ENCODE measurements at regions not wholly inside any gene's neighbourhood (a gene's known extent, or its start where the extent isn't known, plus 50 kb on each side); places are given as distances from the start of the nearest gene placed in this dataset.
"Not testable (repeated sequence)": the region's sequence is repeated elsewhere in the genome, so short reads cannot be mapped to it uniquely, and the experiment has no call there.

DNA sequence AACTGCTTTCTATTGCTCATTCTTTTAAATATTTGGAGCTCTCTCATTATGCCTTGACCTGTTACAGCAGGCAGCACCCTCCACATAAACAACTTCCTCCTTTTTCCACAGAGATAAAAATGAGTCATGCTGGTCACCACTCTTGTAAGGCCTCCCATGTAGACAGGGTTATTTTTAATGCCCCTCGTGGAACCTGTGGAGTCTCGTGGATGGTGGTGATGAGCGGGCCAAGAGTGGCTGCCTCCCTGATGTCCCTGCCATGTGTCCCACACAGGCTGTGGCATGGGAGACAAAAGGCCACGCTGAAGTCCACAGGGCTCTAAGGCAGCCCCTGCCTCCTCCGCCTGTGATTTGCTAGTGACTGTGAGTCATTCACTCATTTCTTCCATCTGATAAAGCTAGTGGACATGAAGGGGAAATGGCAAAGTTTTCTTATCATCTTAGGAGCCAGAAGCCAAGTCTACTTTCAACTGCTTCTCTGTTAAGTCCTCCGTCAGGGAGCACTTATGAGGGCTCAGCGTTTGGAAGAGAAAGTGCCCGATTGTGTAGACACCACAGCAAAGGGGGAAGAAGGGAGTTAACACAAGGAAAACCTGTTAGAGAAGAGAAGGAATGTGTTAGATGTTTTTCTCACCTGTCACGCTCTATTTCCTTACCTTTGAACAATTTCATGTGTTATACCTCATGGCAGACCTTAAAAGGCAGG, 121.6 kb upstream of the FAT1 start:
- DNase-seq (ENCODE audit: insufficient read length, low spot score) = peak; percentile 66

DNA sequence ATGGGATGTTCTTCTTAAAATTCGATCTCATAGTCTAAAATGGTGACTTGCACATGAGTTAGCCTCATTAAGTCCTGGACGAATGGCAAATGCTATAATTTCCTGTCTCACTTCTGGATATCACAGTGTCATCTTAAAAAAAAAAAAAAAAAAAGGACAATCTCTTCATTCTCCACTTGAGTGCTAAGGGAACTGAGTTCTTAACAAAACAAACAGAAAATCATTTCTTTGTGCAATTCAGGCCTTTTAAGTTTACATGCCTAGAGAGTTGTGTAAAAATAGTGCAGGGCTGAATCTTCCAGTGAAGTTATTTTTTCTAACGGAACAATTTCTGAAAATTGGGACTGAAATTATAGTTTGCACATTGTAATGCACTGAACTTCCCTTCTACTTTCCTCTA, 122.8 kb upstream of the FAT1 start:
- FAIRE-seq (no peak), DNase-seq (ENCODE audit: insufficient read length, low spot score) (no peak)

More for the DNA sequence above, 121.6 kb upstream of the FAT1 start:
- peak; percentile 77 for FAIRE-seq

DNA sequence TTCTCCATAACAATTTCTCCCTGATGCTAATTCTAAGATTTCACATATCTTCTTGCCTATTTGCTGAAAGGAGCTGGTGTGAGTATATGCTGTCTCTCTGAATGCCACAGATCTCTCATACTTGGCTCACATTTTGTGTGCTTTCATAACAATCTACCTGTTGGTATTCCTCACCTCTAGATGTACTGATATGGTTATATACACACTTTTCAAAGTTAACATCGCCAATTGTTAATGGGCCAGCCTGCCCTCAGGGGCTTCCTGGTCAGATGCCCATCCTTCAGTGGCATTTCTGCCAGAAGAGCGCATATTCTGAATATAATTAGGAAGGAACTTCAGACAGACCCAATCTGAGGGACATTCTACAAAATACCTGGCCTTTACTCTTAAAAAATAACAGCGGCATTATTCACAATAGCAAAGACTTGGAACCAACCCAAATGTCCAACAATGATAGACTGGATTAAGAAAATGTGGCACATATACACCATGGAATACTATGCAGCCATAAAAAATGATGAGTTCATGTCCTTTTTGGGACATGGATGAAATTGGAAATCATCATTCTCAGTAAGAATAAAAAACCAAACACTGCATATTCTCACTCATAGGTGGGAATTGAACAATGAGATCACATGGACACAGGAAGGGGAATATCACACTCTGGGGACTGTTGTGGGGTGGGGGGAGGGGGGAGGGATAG, 123.9 kb upstream of the FAT1 start:
- DNase-seq (ENCODE audit: insufficient read length, low spot score); FAIRE-seq: not testable (repeated sequence)

DNA sequence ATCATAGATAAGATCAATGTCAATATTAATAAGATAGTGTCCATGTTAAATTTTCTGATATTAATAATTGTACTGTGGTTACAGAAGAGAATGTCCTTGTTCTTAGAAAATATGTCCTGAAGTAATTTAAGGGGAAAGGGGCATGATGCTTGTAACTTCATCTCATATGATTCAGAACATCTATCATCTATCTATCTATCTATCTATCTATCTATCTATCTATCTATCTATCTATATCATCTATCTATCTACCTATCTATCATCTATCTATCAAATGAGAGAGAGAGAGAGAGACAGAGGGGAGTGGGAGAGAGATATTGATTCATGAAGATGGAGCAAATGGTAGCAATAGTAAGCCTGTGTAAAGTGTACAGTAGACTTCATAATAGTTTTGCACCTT, 124.8 kb upstream of the FAT1 start:
- FAIRE-seq (no peak), DNase-seq (ENCODE audit: insufficient read length, low spot score) (no peak)

DNA sequence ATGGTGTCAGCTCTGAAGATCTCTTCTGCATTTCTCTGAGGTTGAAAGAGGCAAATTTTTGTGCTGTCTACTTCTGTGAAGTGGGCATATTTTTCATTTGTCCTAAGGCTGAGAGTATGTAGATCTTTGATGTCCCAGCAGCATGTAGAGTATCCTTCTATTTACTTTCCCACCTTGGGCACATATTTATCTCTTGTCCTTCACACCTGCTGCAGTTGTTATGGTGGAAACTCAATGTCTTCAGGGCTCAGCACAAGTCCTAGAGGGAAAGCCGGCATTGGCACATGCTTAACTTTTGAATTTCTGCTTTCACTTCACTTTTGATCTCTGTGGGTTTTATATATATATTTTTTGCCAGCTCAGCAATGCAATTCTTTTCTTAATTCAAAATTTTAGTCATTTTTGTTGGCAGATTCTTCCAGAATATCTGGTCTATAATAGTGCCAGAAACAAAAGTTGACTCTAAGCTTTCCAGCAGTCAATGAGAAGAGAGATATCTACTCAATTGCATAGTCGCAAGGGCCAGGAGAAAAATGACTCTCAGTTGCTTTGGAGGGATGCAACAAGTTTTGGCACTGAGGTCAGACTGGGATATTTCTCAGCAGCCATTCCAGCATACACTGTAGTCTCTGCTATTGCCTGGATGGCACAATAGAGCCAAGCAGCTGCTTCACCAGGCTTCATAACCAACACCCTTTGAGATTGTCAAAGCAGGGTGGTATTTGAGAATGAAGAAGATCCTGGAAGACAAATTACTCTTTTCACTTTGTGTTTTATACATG, 127.8 kb upstream of the FAT1 start:
- DNase-seq (ENCODE audit: insufficient read length, low spot score) (no peak), FAIRE-seq (no peak)

DNA sequence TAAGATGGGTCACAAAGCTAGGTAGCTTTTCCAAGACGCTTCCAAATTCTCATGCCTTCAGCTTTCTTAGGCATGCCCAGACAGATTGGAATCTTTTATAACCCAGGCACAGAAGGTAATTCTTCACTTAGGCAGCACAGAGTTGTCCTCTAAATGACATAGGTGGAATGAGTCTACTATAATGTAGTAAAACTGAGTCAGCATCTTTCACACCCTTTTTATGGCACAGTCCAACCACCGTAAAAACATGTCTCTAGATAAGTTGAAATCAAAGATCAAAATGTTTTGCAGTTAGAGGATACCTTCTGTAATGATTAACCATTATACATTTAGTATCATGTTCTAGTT, 128.4 kb upstream of the FAT1 start:
- DNase-seq (ENCODE audit: insufficient read length, low spot score) (no peak), FAIRE-seq (no peak)

DNA sequence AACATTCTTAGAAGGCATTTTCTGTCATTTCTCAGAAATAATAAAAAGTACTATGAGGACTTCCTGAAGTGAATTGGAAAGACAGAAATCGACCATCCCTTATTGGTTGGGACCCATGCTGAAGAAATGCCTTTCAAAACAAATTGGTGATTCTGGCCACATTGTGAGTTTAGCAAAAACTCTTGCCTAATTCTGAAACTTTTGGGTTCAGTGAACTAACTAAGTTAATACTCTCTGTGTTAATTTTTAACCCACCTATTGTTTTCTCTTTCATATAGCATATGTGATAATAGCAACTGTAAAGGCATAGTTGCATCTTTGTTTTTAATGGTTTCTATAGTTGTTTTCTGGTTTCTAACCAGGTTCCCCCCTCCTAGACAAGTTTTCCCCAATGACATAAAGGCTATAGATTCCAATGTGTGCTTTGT, 129.3 kb upstream of the FAT1 start:
- FAIRE-seq (no peak), DNase-seq (ENCODE audit: insufficient read length, low spot score) (no peak)

DNA sequence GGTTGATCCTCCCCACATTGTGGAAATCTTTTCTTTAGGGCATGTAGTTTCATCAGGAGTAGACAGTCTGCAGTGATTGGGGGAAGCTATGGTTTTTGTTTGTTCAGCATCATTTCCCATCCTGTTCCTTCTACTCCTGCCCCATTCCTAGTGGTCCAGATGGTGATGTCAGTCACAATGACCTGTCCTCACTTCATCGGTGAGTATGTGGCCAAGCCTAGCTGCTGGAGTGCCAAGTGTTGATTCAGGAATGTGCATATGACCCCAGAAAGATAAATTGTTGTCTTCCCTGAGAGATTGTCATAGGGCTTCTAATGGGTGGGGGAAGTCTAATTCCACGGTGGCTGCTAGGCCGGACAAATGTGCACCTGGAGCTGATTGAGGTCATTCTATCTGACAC, 130.6 kb upstream of the FAT1 start:
- no peak for DNase-seq (ENCODE audit: insufficient read length, low spot score)
- FAIRE-seq = no peak

DNA sequence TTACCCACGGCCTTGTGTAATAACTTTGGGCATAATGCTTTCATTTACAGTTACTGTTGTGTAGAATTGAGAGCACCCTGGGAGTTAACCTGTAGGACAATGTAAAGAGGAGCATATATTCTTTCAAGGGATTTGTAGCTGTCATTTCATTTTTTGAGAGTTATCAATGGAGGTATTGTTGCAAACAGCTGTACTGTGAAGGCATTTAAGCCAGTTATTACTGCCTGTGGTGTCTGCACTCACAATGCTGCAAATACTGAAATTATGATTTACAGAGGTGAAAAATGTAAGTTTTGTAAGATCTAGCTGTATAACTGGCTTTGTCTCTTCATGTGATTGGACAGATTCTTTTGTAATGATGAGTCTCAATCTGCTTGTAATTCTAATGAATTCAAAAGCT, 131.5 kb upstream of the FAT1 start:
- DNase-seq (ENCODE audit: insufficient read length, low spot score) (no peak), FAIRE-seq (no peak)

DNA sequence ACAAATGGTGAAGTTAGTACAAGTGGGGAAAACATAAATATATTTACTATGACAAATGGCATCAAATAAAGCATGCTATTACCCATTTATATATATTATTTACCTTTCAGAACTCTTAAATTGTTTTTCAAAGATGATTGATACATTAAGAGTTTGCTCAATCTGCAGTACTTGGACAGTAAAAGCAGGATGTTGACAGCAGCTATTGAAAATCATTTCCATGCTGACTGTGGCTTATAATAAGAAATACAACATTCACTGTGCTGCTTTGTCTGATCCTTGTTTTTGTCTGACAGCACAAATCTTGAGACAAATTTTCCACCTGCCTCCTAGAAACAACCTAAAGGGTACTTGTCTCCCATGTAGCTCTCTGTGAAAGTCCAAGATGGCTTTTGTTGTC, 134.1 kb upstream of the FAT1 start:
- no peak for DNase-seq (ENCODE audit: insufficient read length, low spot score)
- FAIRE-seq = no peak

DNA sequence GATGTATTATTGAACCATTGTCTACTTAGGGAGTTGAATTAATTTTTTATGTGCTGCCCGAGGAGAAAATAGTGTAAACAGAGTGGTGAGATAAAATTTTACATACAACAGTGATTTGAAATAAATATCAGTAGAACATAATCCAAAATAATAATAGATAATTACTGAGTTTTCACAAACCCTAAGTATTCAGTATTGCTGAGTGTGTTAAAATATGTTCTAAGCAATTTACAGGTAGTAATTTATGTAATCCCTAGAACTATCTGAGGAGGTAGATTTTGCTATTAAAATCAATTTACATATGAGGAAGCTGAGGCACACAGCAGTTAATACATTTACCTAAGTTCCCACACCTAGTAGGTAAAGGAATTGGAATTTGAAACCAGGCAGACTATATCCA, 134.7 kb upstream of the FAT1 start:
- FAIRE-seq (no peak), DNase-seq (ENCODE audit: insufficient read length, low spot score) (no peak)

DNA sequence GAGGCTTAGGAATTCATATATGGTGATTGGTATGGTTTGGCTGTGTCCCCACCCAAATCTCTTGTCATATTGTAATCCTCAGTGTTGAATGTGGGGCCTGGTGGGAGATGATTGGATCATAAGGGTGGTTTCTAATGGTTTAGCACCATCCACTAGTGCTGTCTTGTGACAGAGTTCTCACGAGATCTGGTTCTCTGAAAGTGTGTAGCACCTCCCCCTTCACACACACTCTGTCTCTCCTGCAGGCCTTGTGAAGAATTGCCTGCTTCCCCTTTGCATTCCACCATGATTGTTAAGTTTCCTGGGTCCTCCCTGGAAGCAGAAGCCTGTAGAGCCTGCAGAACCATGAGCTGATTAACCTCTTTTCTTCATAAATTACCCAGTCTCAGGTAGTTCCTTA, 135.8 kb upstream of the FAT1 start:
- FAIRE-seq (no peak), DNase-seq (ENCODE audit: insufficient read length, low spot score) (no peak)

DNA sequence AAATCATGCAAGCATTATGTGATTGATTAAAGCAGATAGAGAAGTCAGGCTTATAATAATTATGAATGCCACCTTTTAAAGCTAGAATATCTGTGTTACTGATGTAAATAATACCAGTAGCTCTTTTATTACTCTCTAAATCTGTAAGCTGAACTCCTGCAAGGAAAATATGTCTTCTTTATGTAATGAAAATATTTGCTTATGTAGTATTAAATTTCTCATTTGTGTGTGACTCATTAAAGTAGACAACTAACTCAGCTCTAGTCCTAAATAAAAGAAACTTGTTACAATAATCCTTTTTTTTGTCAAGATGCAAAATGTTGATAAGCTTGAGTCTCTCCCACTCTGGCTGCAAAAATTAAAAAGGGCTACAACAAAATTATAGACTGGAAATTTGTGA, 137.7 kb upstream of the FAT1 start:
- DNase-seq (ENCODE audit: insufficient read length, low spot score) (no peak), FAIRE-seq (no peak)

DNA sequence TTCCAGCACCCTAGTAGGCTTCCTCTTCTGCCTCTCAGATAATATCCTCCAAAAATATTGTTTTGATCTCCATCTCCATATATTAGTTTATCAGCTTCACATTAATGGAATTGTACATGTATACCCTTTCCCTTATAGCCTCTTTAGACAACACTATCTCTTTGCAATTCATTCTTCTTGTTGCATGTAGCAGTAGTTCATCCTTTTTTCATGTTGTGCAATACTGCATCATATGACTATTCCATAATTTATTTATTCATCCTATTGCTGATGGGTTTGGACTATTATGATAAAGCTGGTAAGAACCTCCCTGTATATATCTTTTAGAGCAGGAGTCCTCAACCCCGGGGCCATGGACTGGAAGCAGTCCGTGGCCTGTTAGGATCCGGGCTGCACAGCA, 148.2 kb upstream of the FAT1 start:
- DNase-seq (ENCODE audit: insufficient read length, low spot score) (no peak), FAIRE-seq (no peak)

DNA sequence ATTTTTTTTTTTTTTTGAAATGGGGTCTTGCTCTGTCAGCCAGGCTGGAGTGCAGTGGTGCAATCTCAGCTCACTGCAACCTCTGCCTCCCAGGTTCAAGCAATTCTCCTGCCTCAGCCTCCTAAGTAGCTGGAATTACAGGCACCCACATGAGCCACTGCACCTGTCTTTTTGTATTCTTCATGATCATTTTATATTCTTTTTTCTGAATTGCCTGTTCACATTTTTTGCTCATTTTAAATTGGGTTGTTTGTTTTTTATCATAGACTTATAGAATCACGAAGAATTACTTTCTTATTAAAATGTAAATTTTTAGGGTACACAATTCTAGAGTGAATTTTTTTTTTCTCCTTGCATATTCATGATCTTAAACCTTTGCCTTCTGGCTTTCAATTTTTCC, 149.4 kb upstream of the FAT1 start:
- DNase-seq (ENCODE audit: insufficient read length, low spot score); FAIRE-seq: not testable (repeated sequence)

DNA sequence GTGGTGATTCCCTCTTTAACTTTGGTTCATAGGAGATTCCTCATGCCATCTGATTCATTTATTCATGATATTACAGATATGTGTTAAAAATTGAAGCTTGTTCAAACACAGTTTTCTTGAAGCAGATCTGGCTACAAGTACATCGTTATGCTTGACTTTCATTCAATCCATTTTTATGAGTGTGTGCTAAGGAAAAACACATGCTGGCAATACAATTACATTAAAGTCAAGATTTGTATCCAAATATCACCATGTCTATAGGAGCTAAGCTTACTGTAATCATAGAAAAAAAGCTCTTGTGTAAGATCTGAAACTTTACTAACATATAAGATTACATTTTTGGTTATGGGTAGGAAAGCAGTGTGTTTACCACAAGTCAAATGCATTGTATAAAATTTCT, 151.8 kb upstream of the FAT1 start:
- no peak for DNase-seq (ENCODE audit: insufficient read length, low spot score)
- FAIRE-seq = no peak

DNA sequence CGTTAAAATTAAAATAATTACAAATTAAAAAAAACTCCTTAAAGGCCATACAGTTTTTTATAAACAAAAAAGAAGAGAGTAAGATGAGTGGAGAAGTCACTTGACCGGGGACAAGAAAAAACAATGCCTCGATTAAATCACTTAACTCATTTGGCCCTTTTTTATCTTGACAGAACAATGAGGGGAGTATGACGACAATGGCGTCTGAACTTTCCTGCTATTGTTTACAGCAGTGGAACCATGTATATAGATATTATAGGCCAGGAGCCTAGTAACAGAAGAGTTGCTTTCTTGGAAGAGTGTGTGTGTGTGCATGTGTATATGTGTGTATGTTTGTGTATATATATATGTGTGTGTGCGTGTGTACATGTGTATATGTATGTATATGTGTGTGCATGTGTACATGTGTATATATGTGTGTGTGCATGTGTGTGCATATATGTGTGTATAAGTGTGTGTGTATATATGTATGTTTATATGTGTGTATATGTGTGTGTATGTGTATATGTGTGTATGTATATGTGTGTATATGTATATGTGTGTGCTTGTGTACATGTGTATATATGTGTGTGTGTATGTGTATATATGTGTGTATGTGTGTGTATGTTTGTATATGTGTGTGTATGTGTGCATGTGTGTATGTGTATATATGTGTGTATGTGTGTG, 153.4 kb upstream of the FAT1 start:
- DNase-seq (ENCODE audit: insufficient read length, low spot score) (no peak), FAIRE-seq (peak; percentile 98)

DNA sequence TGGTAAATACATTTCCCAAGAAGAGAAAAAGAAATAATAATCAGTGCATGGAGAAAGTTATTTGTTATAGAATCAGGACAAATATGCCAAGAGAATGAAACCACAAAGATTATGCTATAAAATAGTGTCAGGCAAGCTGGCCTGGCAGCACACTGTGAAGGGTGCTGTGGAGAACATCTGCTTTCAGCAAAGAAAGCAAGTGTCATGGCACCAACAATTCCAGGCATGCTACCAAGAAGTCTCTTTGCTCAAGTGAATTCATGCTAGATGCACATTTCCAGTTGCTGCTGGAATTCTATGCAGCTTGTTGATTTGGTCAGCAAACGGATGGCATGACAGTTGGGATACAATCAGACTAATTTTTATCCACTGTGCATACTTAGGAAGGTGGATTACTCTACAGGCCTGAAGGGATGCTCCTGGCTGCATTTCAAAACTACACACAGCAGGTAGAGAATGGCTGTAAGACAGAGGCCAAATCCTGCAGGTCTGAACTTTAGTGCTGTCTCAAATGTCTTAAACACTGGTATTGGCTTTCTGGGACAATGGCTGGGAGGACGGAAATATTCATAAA, 154.6 kb upstream of the FAT1 start:
- FAIRE-seq (no peak), DNase-seq (ENCODE audit: insufficient read length, low spot score) (no peak)

DNA sequence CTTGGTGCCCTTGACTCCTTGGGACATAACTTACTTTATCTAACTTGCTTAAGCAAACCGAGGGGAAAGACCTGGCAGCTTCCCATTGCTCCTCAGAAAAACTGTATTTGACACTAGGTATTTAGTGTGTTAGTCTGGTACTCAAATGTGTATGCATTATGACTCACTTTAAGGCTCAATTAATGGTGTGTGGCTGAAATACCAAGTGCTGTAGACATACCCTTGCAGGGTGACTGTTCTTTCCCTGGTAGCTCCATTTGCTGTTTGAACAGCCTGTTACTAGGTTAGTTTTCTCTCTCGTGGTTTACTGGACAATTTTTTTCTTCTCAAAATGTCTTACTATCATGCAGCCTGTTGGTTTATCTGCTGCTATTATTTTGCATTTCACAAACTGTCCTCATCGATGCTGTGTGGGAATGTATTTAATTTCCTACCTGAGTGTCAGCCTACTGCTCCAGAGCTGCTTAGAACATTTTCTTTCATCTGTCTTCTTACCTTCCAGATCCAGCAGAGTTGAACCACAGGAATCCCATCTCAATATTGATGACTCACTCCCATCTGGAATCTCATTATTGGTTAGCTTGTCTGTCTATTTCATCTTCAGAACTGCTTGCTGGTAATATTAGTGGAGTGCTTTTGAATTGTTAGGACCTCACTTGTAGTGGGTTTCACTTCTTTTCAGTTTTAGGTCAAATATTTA, 158.0 kb upstream of the FAT1 start:
- DNase-seq (ENCODE audit: insufficient read length, low spot score) (peak; percentile 47), FAIRE-seq (peak; percentile 13)

DNA sequence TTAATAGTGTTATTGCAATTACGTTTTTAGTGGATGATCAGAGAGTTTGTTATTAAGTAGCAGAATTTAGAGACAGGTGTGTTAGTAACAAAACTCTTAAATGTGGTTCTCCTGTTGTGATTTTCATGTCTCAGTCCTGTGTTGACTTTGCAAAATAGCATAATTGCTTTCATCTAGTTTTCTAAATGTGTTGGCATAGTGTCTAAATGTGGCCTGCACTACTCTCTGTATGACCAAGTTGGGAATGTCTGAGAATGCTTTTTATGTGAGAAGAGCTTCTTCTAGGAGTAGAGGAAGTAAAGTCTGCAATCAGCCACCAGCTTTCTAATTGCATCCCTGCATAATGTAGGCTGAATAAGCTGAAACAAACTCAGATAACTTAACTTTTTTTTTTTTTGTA, 158.6 kb upstream of the FAT1 start:
- DNase-seq (ENCODE audit: insufficient read length, low spot score) = no peak
- no peak for FAIRE-seq

Data from HTR-8/SVneo (cell line).